Stimulated activated CD8-positive, alpha-beta memory T cell treated with anti-CD3 and anti-CD28 coated beads, Interleukin-15, amount 100 ng/mL, for 1 hour (primary cell): ENCODE measurements at regions not wholly inside any gene's neighbourhood (a gene's known extent, or its start where the extent isn't known, plus 50 kb on each side); places are given as distances from the start of the nearest gene placed in this dataset.
A peak's percentile ranks its signal among the peaks of the same experiment; 100 is the strongest.

Experiments
- DNase-seq: peaks from one replicate; pipeline ENCODE4 v3.0.0-alpha.2; 2020; ENCODE audit warnings: low read depth

GRCh38 chr20:59495166-59495565 is 109.2 kb upstream of the PHACTR3 start:
- no peak for DNase-seq

- peak; percentile 44 for DNase-seq
Measured at GRCh38 chr20:59495894-59496510, 108.3 kb upstream of the PHACTR3 start.

- no peak for DNase-seq
Measured at GRCh38 chr20:59498291-59498690, 106.0 kb upstream of the PHACTR3 start.

GRCh38 chr20:59499863-59500262 is 104.5 kb upstream of the PHACTR3 start:
- DNase-seq, result no peak

DNA sequence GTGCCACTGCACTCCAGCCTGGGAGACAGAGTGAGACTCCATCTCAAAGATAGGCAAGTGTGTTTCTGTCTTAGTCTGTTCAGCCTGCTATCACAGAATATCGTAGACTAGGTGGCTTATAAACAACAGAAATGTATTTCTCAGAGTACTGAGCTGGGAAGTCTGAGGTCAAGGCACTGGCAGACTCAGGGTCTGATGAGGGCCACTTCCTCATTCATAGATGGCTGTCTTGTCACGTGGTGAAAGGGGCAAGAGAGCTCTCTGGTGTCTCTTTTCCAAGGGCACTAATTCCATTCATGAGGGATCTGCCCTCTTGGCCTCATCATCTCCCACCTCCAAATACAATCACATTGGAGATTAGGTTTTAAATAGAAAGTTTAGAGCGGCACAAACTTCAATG is 95.6 kb upstream of the PHACTR3 start:
- no peak for DNase-seq

GRCh38 chr20:59512651-59513050 is 91.7 kb upstream of the PHACTR3 start:
- no peak for DNase-seq

DNA sequence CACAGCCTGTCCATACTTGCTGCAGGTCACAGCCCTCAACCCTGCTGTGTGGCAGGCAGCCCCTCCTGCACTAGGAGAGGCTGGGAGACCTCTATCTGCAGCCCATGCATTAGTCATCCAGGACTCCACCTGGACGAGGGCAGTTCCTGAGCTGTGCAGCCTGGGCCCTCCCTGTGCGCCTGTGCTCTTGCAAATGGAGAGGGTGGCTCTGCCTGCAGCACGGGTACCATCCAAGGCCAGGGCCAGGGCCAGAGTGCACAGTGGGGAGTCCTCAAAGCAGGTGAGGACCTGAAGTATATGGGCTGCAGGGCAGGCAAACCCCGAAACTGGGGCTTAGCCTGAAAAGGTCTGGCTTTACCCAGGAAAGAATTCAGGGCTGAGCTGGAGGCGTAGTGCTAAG is 89.8 kb upstream of the PHACTR3 start:
- no peak for DNase-seq

DNA sequence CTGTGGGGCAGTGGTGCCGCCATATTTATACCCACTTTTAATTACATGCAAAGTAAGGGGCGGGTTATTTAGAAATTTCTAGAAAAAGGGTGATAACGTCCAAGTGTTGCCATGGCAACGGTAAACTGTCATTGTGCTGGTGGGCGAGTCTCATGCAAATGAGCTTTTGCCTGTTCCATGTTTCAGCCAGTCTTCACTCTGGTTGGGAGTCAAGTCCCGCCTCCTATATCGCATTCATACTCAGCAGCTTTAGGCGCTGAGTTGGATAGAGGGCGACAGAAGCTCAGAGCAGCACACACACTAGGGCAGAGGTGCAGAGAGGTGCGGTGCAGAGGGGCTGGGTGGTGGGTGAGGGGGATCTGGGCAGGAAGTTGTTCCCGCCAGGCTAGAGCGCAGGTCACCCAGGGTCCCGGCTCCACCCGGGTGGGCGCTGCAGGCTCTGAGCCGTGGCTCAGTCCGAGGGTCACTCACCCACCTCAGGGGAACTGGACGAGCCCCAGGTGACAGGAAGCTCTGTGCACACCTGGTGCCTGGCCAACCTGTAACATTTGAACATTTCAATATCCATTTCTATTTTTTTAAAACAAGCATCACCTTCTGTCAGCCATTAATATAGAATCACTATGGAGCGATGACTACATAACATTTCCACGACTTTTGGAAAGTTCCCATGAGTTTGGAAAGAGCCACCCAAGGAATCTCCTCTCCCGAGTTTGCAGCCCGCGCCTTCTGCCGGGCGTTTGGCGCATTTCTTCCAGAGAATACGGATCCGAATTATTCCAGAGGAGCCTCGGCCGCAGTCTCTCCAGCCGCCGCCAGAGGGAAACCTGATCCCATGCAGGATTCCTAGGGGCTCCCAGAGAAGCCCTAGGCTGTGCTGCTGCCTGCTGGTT is 89.1 kb upstream of the PHACTR3 start:
- no peak for DNase-seq

GRCh38 chr20:59515906-59516209 is 88.5 kb upstream of the PHACTR3 start:
- no peak for DNase-seq

- DNase-seq, result no peak
Measured at GRCh38 chr20:59518881-59519706, 85.2 kb upstream of the PHACTR3 start.

- no peak for DNase-seq
Measured at GRCh38 chr20:59519707-59520014, 84.7 kb upstream of the PHACTR3 start.

DNA sequence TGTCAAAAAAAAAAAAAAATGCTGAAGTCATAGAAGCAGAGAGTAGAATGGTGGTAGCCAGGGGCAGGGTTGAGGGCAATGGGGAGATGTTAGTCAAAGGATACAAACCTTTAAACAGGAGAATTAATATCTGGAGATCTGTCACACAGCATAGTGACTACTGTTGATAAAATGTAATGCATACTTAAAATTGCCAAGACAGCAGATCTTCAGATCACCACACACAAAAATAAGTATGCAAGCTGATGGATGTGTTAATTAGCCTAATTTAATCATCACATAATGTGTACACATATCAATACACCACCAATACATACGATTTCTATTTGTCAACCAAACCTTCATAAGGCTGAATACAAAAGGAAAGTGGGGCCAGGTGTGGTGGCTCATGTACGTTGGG is 83.5 kb upstream of the PHACTR3 start:
- no peak for DNase-seq

- no peak for DNase-seq
Measured at GRCh38 chr20:59525500-59526241, 78.7 kb upstream of the PHACTR3 start.

DNA sequence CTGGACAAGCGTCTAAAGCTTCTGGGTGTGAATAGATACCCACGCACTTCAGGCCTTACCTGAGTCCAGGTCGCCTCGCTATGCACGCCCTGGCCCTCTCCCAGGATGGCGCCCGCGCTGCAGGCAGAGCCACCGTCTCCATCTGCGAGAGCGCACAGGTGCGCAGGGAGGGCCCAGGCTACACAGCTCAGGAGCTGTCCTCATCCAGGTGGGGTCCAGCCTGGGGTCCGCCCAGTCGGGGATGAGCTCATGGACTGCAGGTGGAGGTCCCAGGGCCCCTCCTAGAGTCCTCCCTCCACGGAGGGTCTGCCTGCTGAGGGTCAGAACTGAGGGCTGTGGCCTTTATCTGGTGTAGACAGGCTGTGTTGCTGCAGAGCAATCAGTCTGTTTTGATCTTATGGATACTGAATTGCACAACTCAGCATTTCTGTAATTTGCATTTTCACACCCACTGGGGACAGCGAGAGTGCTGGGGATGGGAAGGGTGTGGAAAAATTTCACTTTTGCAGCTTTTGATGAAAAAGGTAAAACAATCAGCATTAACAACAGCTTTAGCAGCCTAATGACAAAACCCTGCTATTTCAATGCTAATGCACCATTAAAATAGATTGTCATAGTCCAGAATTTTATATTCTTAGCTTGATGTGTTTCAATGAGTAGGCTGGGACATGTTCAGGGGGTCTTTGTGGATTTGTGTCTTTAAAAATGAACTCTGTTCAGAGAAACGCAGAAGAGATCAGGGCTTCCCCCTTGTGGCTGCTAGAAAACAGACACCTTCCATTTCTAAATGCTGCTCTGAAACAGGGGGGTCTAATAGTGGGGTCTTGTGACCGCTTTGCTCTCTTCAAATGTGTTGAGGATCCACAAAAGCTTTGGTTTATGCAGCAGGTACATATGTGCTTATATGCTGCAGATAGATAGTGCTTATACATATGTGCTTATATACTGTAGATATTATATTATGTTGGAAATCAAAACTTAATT is 77.8 kb upstream of the PHACTR3 start:
- DNase-seq, result no peak

- DNase-seq, result no peak
Measured at GRCh38 chr20:59530782-59531181, 73.6 kb upstream of the PHACTR3 start.

DNA sequence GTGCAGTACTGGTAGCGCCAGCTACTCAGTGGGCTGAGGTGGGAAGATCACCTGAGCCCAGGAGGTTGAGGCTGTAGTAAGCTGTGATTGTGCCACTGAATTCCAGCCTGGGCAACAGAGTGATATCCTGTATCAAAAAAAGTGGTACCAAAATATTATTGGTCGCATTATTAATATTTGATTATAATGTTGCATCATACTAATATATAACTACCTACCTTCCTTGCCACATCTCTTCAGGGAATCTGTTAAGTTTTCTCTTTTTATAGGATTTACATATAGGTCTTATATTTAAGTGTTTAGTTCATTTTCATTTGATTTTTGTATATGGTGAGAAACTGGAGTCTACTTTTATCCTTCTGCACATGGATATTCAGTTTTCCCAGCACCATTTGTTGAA is 66.3 kb upstream of the PHACTR3 start:
- DNase-seq, result no peak

DNA sequence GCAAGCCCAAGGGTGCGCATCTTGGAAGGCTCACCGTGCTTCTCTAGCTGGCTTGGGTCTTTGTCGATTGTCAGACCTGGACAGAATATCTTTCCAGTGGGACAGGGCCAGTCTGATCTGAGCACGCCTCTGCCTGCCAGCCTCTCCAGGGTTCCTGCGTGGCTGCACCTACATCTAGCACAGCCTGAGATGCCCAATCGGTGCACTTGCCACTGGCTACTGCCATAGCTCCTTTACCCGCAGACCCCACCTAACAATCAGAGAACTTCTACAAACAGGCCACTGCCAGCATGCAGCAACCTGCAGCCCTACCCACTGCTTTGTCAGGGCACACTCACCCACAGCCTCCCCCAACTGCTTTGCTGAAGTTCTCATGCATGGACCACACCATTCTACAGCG is 56.7 kb upstream of the PHACTR3 start:
- no peak for DNase-seq
